Tibial nerve (tissue), 4 donors: ENCODE measurements at regions not wholly inside any gene's neighbourhood (a gene's known extent, or its start where the extent isn't known, plus 50 kb on each side); places are given as distances from the start of the nearest gene placed in this dataset.

Experiments
- CTCF ChIP-seq, 5 experiments: fragments of 200-600 bp in 3 of 5; fragments of 450-650 bp in 2 of 5; sonication (generic) in 3 of 5; IDR thresholded peaks; one replicate each; pipeline ENCODE4 v1.5.1; 2016 to 2019; ENCODE audit warnings: antibody characterized with exemption in 5 of 5, mild to moderate bottlenecking in 3 of 5, moderate library complexity in 2 of 5
- EP300 ChIP-seq, 2 donors: sonication (generic); formaldehyde crosslinking; IDR thresholded peaks; one replicate each; pipeline ENCODE4 v1.6.1; 2017; ENCODE audit warnings: antibody characterized with exemption in 2 of 2, mild to moderate bottlenecking in 1 of 2
- POLR2A ChIP-seq, 2 donors: fragments of 450-650 bp; IDR thresholded peaks; one replicate each; pipeline ENCODE4 v1.6.1; 2017; ENCODE audit warnings: antibody characterized with exemption in 2 of 2, mild to moderate bottlenecking in 2 of 2, moderate library complexity in 2 of 2

- TF ChIP-seq POLR2A (IDR thresholded peaks at IDR 0.05) = no peak
- no peak for TF ChIP-seq CTCF (IDR thresholded peaks at IDR 0.05)
- TF ChIP-seq EP300 (IDR thresholded peaks at IDR 0.05) = no peak
These were observed 222.0 kb upstream of the CDH13 start for GRCh38 chr16:82404586-82405315.
